Left ventricle myocardium inferior (tissue), 1 donor: ENCODE measurements at regions not wholly inside any gene's neighbourhood (a gene's known extent, or its start where the extent isn't known, plus 50 kb on each side); places are given as distances from the start of the nearest gene placed in this dataset.
"Not testable (repeated sequence)": the region's sequence is repeated elsewhere in the genome, so short reads cannot be mapped to it uniquely, and the experiment has no call there.

Experiments used
- DNase-seq: peaks from one replicate; pipeline ENCODE4 v3.0.0-alpha.2; 2020
- H3K27ac ChIP-seq: fragments of 200-600 bp; replicated peaks from 2 replicates; pipeline ENCODE4 v1.8.0; 2021
- H3K27me3 ChIP-seq: fragments of 200-600 bp; 2 replicates; pipeline ENCODE4 v1.8.0; 2021; ENCODE audit warnings: low read depth
- H3K36me3 ChIP-seq: fragments of 200-600 bp; 2 replicates; pipeline ENCODE4 v1.8.0; 2021
- H3K4me1 ChIP-seq: fragments of 200-600 bp; 2 replicates; pipeline ENCODE4 v1.8.0; 2021
- H3K4me3 ChIP-seq: fragments of 200-600 bp; 2 replicates; pipeline ENCODE4 v1.8.0; 2021; ENCODE audit warnings: mild to moderate bottlenecking, moderate library complexity
- H3K9me3 ChIP-seq: fragments of 200-600 bp; replicated peaks from 2 replicates; pipeline ENCODE4 v1.8.0; 2021
- CTCF ChIP-seq: fragments of 200-600 bp; IDR thresholded peaks from 2 replicates; pipeline ENCODE4 v1.8.0; 2021; ENCODE audit warnings: antibody characterized with exemption, mild to moderate bottlenecking, borderline replicate concordance
- intact Hi-C: fragments of 100-400 bp; cut with micrococcal nuclease; formaldehyde crosslinking; loops from one replicate; pipeline ENCODE4 v1.11.0; 2022
- donor health status: DM: no; HTN: yes; CAD: no; lungs with severe emphysema.

GRCh38 chr13:109312399-109312798, 474.0 kb downstream of the IRS2 start:
- H3K4me1 ChIP-seq = no peaks in the 10 kb centered on the region
- intact Hi-C loops = no loop called here
- no peak for TF ChIP-seq CTCF
- H3K27me3 ChIP-seq = no peaks in the 10 kb centered on the region
- H3K27ac ChIP-seq = no peak overlapping the region
- no peak for DNase-seq
- H3K4me3 ChIP-seq = no peak overlapping the region
- no peaks in the 10 kb centered on the region for H3K9me3 ChIP-seq
- no peaks in the 10 kb centered on the region for H3K36me3 ChIP-seq

- H3K9me3 ChIP-seq, DNase-seq, intact Hi-C loops: not testable (repeated sequence)
These were observed 474.9 kb downstream of the IRS2 start for GRCh38 chr13:109311431-109311976.

GRCh38 chr13:109309625-109310363, 476.6 kb downstream of the IRS2 start:
- H3K4me3 ChIP-seq = no peak overlapping the region
- no peaks in the 10 kb centered on the region for H3K9me3 ChIP-seq
- no peak for TF ChIP-seq CTCF
- no peaks in the 10 kb centered on the region for H3K36me3 ChIP-seq
- DNase-seq = no peak
- no peak overlapping the region for H3K27ac ChIP-seq
- intact Hi-C loops = no loop called here
- H3K27me3 ChIP-seq = no peaks in the 10 kb centered on the region
- no peaks in the 10 kb centered on the region for H3K4me1 ChIP-seq

More at GRCh38 chr13:109311431-109311976, 474.9 kb downstream of the IRS2 start:
- not testable (repeated sequence) for H3K36me3 ChIP-seq, H3K27ac ChIP-seq, H3K27me3 ChIP-seq, H3K4me3 ChIP-seq, H3K4me1 ChIP-seq

GRCh38 chr13:109307027-109307426, 479.4 kb downstream of the IRS2 start:
- no peak for TF ChIP-seq CTCF
- H3K4me3 ChIP-seq = no peak overlapping the region
- intact Hi-C loops = no loop called here

GRCh38 chr13:109301726-109302125, 484.7 kb downstream of the IRS2 start:
- Histone ChIP-seq H3K4me3 (no peak overlapping the region), H3K4me1 (no peaks in the 10 kb centered on the region), H3K36me3 (no peaks in the 10 kb centered on the region), H3K27me3 (no peaks in the 10 kb centered on the region), H3K27ac (no peak overlapping the region), H3K9me3 (no peaks in the 10 kb centered on the region)
- TF ChIP-seq CTCF = no peak
- no peak for DNase-seq
- intact Hi-C loops = no loop called here

More at GRCh38 chr13:109307027-109307426, 479.4 kb downstream of the IRS2 start:
- H3K9me3 ChIP-seq = no peaks in the 10 kb centered on the region
- H3K4me1 ChIP-seq = no peaks in the 10 kb centered on the region
- H3K27ac ChIP-seq = no peak overlapping the region
- no peaks in the 10 kb centered on the region for H3K27me3 ChIP-seq
- H3K36me3 ChIP-seq = no peaks in the 10 kb centered on the region
- DNase-seq = no peak

GRCh38 chr13:109301276-109301675, 485.1 kb downstream of the IRS2 start:
- Histone ChIP-seq H3K4me1 (no peaks in the 10 kb centered on the region), H3K27ac (no peak overlapping the region), H3K9me3 (no peaks in the 10 kb centered on the region), H3K4me3 (no peak overlapping the region), H3K36me3 (no peaks in the 10 kb centered on the region), H3K27me3 (no peaks in the 10 kb centered on the region)
- no peak for TF ChIP-seq CTCF
- DNase-seq = no peak
- intact Hi-C loops = no loop called here
